ENCODE measurements at regions not wholly inside any gene's neighbourhood (a gene's known extent, or its start where the extent isn't known, plus 50 kb on each side); places are given as distances from the start of the nearest gene placed in this dataset.

DNA sequence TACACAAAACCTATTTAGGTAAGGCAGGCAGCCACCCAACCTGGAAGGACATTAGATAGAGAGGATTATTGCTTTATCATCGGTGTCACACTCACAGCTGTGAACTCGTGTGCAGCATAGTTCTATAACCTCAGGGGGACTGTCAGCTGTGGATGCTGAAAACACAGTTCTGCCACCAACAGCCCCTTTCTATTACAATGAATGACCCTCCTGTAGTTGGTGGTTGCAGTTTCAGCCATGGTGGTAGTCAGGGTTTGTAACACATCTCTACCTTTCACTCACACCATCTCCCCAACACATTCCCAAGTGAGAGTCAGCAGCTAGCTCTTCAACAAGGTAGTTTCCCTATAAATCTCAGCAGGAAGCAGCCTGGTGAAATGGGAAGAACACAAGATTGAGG, 136.8 kb downstream of the ZC3H11B start:
- Mint-ChIP-seq H3K4me1 (ENCODE audit: low read depth) (no peaks in the 10 kb centered on the region), H3K4me3 (ENCODE audit: unreplicated experiment) (no peak overlapping the region), H3K36me3 (ENCODE audit: low read depth) (no peaks in the 10 kb centered on the region), H3K27ac (ENCODE audit: unreplicated experiment) (no peak overlapping the region), H3K27me3 (ENCODE audit: low read depth) (peaks cover 3% of the 10 kb centered on the region), H3K9me3 (ENCODE audit: low read depth) (no peaks in the 10 kb centered on the region)
- DNase-seq (ENCODE audit: low spot score), result no peak
- TF ChIP-seq, protein P1, sequence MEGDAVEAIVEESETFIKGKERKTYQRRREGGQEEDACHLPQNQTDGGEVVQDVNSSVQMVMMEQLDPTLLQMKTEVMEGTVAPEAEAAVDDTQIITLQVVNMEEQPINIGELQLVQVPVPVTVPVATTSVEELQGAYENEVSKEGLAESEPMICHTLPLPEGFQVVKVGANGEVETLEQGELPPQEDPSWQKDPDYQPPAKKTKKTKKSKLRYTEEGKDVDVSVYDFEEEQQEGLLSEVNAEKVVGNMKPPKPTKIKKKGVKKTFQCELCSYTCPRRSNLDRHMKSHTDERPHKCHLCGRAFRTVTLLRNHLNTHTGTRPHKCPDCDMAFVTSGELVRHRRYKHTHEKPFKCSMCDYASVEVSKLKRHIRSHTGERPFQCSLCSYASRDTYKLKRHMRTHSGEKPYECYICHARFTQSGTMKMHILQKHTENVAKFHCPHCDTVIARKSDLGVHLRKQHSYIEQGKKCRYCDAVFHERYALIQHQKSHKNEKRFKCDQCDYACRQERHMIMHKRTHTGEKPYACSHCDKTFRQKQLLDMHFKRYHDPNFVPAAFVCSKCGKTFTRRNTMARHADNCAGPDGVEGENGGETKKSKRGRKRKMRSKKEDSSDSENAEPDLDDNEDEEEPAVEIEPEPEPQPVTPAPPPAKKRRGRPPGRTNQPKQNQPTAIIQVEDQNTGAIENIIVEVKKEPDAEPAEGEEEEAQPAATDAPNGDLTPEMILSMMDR (IDR thresholded peaks at IDR 0.05), result no peak

DNA sequence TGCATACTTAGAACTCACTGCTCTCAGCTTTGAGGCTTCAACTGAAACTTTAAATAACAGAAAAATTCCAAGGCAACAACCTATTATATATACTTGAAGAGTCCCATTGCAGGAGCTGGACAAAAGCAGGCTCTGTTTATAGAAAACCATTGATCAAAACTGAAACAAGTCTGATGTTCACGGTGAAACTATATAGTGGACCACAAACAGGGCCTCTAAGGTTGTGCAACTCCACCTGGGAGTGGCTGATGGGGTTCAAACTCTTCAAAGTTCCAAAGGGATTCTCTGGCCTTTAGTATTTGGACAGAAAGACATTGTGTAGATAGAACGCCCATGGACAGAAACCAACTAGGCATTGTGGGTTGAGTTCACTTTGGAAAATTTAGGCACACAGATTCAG, 140.3 kb downstream of the ZC3H11B start:
- peaks cover 3% of the 10 kb centered on the region for H3K27me3 Mint-ChIP-seq (ENCODE audit: low read depth)
- H3K9me3 Mint-ChIP-seq (ENCODE audit: low read depth), result no peaks in the 10 kb centered on the region
- DNase-seq (ENCODE audit: low spot score), result no peak
- TF ChIP-seq, protein P1 (IDR thresholded peaks at IDR 0.05), result no peak
- H3K36me3 Mint-ChIP-seq (ENCODE audit: low read depth), result no peaks in the 10 kb centered on the region
- no peaks in the 10 kb centered on the region for H3K4me1 Mint-ChIP-seq (ENCODE audit: low read depth)
- no peak overlapping the region for H3K4me3 Mint-ChIP-seq (ENCODE audit: unreplicated experiment)
- H3K27ac Mint-ChIP-seq (ENCODE audit: unreplicated experiment), result no peak overlapping the region

DNA sequence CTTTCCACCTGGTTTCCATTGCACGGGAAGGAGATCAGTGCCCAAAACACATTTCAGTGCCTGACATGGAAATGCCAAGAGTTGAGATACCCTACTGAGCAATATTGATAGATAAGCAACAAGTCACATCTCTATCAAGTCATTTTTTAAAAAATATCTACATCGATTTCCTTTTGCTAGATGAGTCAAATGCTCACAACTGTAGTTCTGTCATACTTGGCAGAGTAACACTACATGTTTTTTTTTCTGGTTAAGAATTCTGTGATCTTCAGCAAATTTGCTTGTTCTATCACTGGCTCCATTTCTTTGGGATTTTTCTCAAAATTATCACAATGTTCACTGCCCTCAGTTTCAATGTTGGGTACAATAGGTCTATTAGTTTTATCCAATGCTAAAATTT, 145.4 kb downstream of the ZC3H11B start:
- H3K4me1 Mint-ChIP-seq (ENCODE audit: low read depth), result no peaks in the 10 kb centered on the region
- no peak overlapping the region for H3K27ac Mint-ChIP-seq (ENCODE audit: unreplicated experiment)
- H3K27me3 Mint-ChIP-seq (ENCODE audit: low read depth), result no peaks in the 10 kb centered on the region
- no peak overlapping the region for H3K4me3 Mint-ChIP-seq (ENCODE audit: unreplicated experiment)
- no peak for DNase-seq (ENCODE audit: low spot score)
- TF ChIP-seq, protein P1 (IDR thresholded peaks at IDR 0.05), result no peak
- no peaks in the 10 kb centered on the region for H3K36me3 Mint-ChIP-seq (ENCODE audit: low read depth)
- H3K9me3 Mint-ChIP-seq (ENCODE audit: low read depth), result no peaks in the 10 kb centered on the region

DNA sequence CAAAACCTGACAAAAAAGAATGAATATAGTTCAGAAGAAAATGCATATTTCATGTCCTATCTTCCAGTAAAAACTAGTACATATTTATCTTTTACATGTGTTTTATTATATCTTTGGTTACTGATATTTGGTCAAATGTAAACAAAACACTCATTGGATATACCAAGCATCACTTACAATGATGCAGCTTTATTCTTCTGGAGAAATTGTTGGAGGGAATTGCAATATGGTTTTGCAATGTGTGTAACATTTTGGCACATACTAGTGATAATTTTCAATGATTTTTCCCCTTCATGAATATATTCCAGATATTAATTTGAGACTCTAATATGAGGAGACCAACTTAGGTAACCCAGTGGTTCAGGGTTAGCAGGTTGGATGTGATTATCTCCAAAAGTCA, 146.1 kb downstream of the ZC3H11B start:
- H3K27ac Mint-ChIP-seq (ENCODE audit: unreplicated experiment), result no peak overlapping the region
- no peaks in the 10 kb centered on the region for H3K36me3 Mint-ChIP-seq (ENCODE audit: low read depth)
- no peaks in the 10 kb centered on the region for H3K9me3 Mint-ChIP-seq (ENCODE audit: low read depth)
- no peaks in the 10 kb centered on the region for H3K27me3 Mint-ChIP-seq (ENCODE audit: low read depth)
- TF ChIP-seq, protein P1 (IDR thresholded peaks at IDR 0.05), result no peak
- H3K4me3 Mint-ChIP-seq (ENCODE audit: unreplicated experiment), result no peak overlapping the region
- DNase-seq (ENCODE audit: low spot score), result no peak
- H3K4me1 Mint-ChIP-seq (ENCODE audit: low read depth), result no peaks in the 10 kb centered on the region

DNA sequence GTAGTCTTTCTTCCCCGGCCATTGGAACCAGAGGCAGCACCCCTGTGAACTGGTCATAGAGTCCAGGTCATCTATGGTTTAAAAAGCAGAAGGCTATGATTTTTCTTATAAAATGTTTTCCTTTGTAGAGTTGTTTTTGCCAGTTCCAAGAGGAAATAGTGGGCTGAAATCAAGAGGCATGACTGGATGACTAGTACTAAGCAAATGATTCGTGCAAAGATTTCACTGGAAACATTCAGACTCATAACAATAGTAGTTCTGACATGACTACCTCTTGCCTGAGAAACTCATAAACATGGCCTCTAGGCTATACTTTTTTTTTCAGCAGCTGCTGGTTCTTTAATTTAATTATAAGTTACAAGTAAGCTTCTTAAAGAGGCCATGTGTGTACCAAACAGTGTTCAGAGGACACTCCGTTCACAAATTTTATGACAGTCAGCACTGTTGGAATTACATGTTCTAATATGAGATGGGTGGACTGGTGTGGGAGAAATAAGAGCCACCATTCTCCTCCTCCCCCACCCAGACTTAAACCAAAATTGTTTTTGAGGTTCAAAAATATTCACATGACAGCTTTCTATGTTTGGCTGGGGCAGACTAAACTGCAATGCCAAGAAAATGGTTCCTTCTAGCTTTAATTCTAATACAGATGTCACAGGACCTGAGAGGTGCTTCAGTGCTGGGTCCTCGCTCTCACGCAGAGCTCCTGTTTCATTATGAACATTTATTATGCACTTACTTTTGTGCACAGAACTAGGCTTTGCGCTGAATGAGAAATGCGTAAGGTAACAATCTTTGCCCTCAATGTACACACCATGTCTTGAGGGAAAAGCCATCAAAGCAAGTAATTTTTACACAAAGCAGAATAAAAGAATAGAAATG, 147.5 kb downstream of the ZC3H11B start:
- H3K36me3 Mint-ChIP-seq (ENCODE audit: low read depth), result no peaks in the 10 kb centered on the region
- DNase-seq (ENCODE audit: low spot score), result no peak

More for the DNA sequence above, 147.5 kb downstream of the ZC3H11B start:
- Mint-ChIP-seq H3K27ac (ENCODE audit: unreplicated experiment) (no peak overlapping the region), H3K4me1 (ENCODE audit: low read depth) (no peaks in the 10 kb centered on the region), H3K27me3 (ENCODE audit: low read depth) (no peaks in the 10 kb centered on the region), H3K4me3 (ENCODE audit: unreplicated experiment) (no peak overlapping the region), H3K9me3 (ENCODE audit: low read depth) (no peaks in the 10 kb centered on the region)
- TF ChIP-seq, protein P1 (IDR thresholded peaks at IDR 0.05), result no peak
